GM04503 (cell line): ENCODE measurements at regions not wholly inside any gene's neighbourhood (a gene's known extent, or its start where the extent isn't known, plus 50 kb on each side); places are given as distances from the start of the nearest gene placed in this dataset.
A peak's percentile ranks its signal among the peaks of the same experiment; 100 is the strongest.

ENCODE experiments used
- DNase-seq: peaks from one replicate; pipeline ENCODE4 v3.0.0-alpha.2; 2012; ENCODE audit warnings: low read depth

- no peak for DNase-seq
Observed at GRCh38 chr9:13755551-13755950, 476.1 kb upstream of the MPDZ start.

GRCh38 chr9:13750639-13751038 lies 471.1 kb upstream of the MPDZ start:
- no peak for DNase-seq

GRCh38 chr9:13750061-13750460 lies 470.6 kb upstream of the MPDZ start:
- peak; percentile 32 for DNase-seq

GRCh38 chr9:13746876-13747275 lies 467.4 kb upstream of the MPDZ start:
- DNase-seq: no peak

- no peak for DNase-seq
Observed at GRCh38 chr9:13744261-13744901, 464.9 kb upstream of the MPDZ start.

GRCh38 chr9:13737885-13738284 lies 458.4 kb upstream of the MPDZ start:
- no peak for DNase-seq

GRCh38 chr9:13735181-13735580 lies 455.7 kb upstream of the MPDZ start:
- DNase-seq: no peak

GRCh38 chr9:13734601-13735000 lies 455.1 kb upstream of the MPDZ start:
- no peak for DNase-seq

- no peak for DNase-seq
Observed at GRCh38 chr9:13732290-13732689, 452.8 kb upstream of the MPDZ start.

- DNase-seq: no peak
Observed at GRCh38 chr9:13731637-13732036, 452.1 kb upstream of the MPDZ start.

- DNase-seq: no peak
Observed at GRCh38 chr9:13729955-13730354, 450.5 kb upstream of the MPDZ start.

GRCh38 chr9:13728917-13729811 lies 449.7 kb upstream of the MPDZ start:
- no peak for DNase-seq

GRCh38 chr9:13728131-13728530 lies 448.6 kb upstream of the MPDZ start:
- DNase-seq: no peak

- DNase-seq: no peak
Observed at GRCh38 chr9:13726746-13727145, 447.3 kb upstream of the MPDZ start.

- DNase-seq: no peak
Observed at GRCh38 chr9:13725516-13725915, 446.0 kb upstream of the MPDZ start.

GRCh38 chr9:13721481-13722235 lies 442.2 kb upstream of the MPDZ start:
- DNase-seq: peak; percentile 11

GRCh38 chr9:13719981-13720676 lies 440.6 kb upstream of the MPDZ start:
- DNase-seq: no peak

- no peak for DNase-seq
Observed at GRCh38 chr9:13719446-13719845, 440.0 kb upstream of the MPDZ start.

- no peak for DNase-seq
Observed at GRCh38 chr9:13718539-13718938, 439.0 kb upstream of the MPDZ start.

GRCh38 chr9:13718086-13718485 lies 438.6 kb upstream of the MPDZ start:
- no peak for DNase-seq

- DNase-seq: no peak
Observed at GRCh38 chr9:13717322-13718054, 438.0 kb upstream of the MPDZ start.
